Pancreas (tissue), 10 donors: ENCODE measurements at regions not wholly inside any gene's neighbourhood (a gene's known extent, or its start where the extent isn't known, plus 50 kb on each side); places are given as distances from the start of the nearest gene placed in this dataset.

ENCODE experiments used
- ATAC-seq, 4 donors: fragments of 200-7000 bp; cut with Tn5 transposase; one replicate each; pipeline versions ENCODE4 v1.8.0 to v1.9.1; 2020; ENCODE audit warnings: mild to moderate bottlenecking in 4 of 4, moderate library complexity in 4 of 4
- DNase-seq, 6 donors: peaks; one replicate each; pipeline ENCODE4 v3.0.0-alpha.2; 2020
- FAIRE-seq: peaks from 2 replicates; lab custom pipeline; 2012; peaks lifted over from hg19 to GRCh38; lab: Jason Lieb, UNC
- H3K27ac ChIP-seq, 4 donors: fragments of 200-600 bp; sonication (generic); 1 replicate in 3 of 4; 2 replicates in 1 of 4; pipeline versions ENCODE4 v1.5.0 to v1.8.0; 2020
- H3K27me3 ChIP-seq, 4 donors: fragments of 200-600 bp; one replicate each; pipeline ENCODE4 v1.8.0; 2021
- H3K36me3 ChIP-seq, 3 donors: fragments of 200-600 bp; sonication (generic) in 1 of 3; one replicate each; pipeline versions ENCODE4 v1.5.0 to v1.8.0; 2020 to 2021
- H3K4me1 ChIP-seq, 3 donors: fragments of 200-600 bp; one replicate each; pipeline ENCODE4 v1.8.0; 2021
- H3K4me3 ChIP-seq, 4 donors: fragments of 200-600 bp; sonication (generic) in 2 of 4; one replicate each; pipeline versions ENCODE4 v1.5.0 to v1.8.0; 2020 to 2021
- H3K9me3 ChIP-seq, 4 donors: fragments of 200-600 bp; one replicate each; pipeline ENCODE4 v1.8.0; 2021
- CTCF ChIP-seq, 4 donors: fragments of 200-600 bp; sonication (generic) in 3 of 4; IDR thresholded peaks; one replicate each; pipeline versions ENCODE4 v1.5.0 to v1.8.0; 2021; ENCODE audit warnings: antibody characterized with exemption in 4 of 4
- WGBS, 2 donors: extraction: QIAGEN DNeasy Blood & Tissue Kit; methylation state at CpG; one replicate each; pipeline ENCODE4 v1.1.7; 2013; 5-methylcytosine and 5-hydroxymethylcytosine counted together
- intact Hi-C, 3 donors: fragments of 100-400 bp; cut with DNase I; formaldehyde crosslinking; loops; one replicate each; pipeline versions ENCODE4 v1.11.1 to v1.14.2; 2022
- donor health status: healthy with polysubstance abuse.
- donor health status: DM: no; HTN: no; CAD: no; lungs with moderate emphysema.
- donor health status: DM: no; HTN: no; CAD: no.
- donor health status: control.
- donor health status: control.
- donor health status: Bipolar disorder and iron deficiency.
- donor health status: DM: yes; HTN: yes; CAD: no.
- donor health status: DM: no; HTN: no; CAD: no.
- donor health status: DM: no; HTN: no; CAD: no.
- donor health status: DM: yes; HTN: yes; CAD: no.

- 70 to 78% methylated on average over 12 of the region's 12 CpGs for WGBS, 2 donors
- intact Hi-C loops, result no loop called here
- Histone ChIP-seq H3K4me1 (no peaks in the 10 kb centered on the region), H3K27me3 (no peaks in the 10 kb centered on the region), H3K27ac (no peak overlapping the region), H3K4me3 (no peak overlapping the region), H3K36me3 (no peaks in the 10 kb centered on the region), H3K9me3 (no peaks in the 10 kb centered on the region)
- ATAC-seq, result peak in 1 of 4 donors; percentile 40
- no peak for TF ChIP-seq CTCF (IDR thresholded peaks at IDR 0.05)
- no peak for FAIRE-seq
- DNase-seq, result no peak
Observed at GRCh38 chr6:14037402-14038277, 79.9 kb upstream of the CD83 start.

- DNase-seq, result no peak
- 32 to 35% methylated on average over 8 of the region's 8 CpGs for WGBS, 2 donors
- Histone ChIP-seq H3K4me3 (no peak overlapping the region), H3K36me3 (no peaks in the 10 kb centered on the region), H3K4me1 (no peaks in the 10 kb centered on the region), H3K9me3 (no peaks in the 10 kb centered on the region), H3K27ac (peak overlapping the region in 1 of 4 donors; percentile 11), H3K27me3 (no peaks in the 10 kb centered on the region)
- intact Hi-C loops, result no loop called here
- no peak for FAIRE-seq
- peak in 2 of 4 donors; percentile 38 to 39 for ATAC-seq
- TF ChIP-seq CTCF (IDR thresholded peaks at IDR 0.05), result no peak
Observed at GRCh38 chr6:14038467-14039437, 78.8 kb upstream of the CD83 start.

GRCh38 chr6:14040042-14040441 lies 77.5 kb upstream of the CD83 start:
- no peak for FAIRE-seq
- Histone ChIP-seq H3K36me3 (no peaks in the 10 kb centered on the region), H3K4me3 (no peak overlapping the region), H3K9me3 (no peaks in the 10 kb centered on the region), H3K4me1 (no peaks in the 10 kb centered on the region), H3K27me3 (no peaks in the 10 kb centered on the region), H3K27ac (no peak overlapping the region)
- DNase-seq, result no peak
- no peak for TF ChIP-seq CTCF (IDR thresholded peaks at IDR 0.05)
- intact Hi-C loops, result no loop called here
- ATAC-seq, result no peak

GRCh38 chr6:14046476-14047068 lies 71.0 kb upstream of the CD83 start:
- WGBS, 2 donors, result 17 to 18% methylated on average over 8 of the region's 8 CpGs
- intact Hi-C loops, result loop anchor here in 1 of 3 donors (5.0 kb wide), 1 partner anchor 134 kb away; no protein-coding TSS in a partner anchor
- ATAC-seq (peak; percentile 83 to 96 (median 90)), FAIRE-seq (no peak), DNase-seq (peak in 3 of 6 donors; percentile 32 to 56 (median 47))
- Histone ChIP-seq H3K36me3 (no peaks in the 10 kb centered on the region), H3K27me3 (no peaks in the 10 kb centered on the region), H3K27ac (no peak overlapping the region), H3K4me3 (no peak overlapping the region), H3K4me1 (no peaks in the 10 kb centered on the region), H3K9me3 (no peaks in the 10 kb centered on the region)
- TF ChIP-seq CTCF (IDR thresholded peaks at IDR 0.05), result peak in 3 of 4 donors; percentile 36 to 58 (median 49)
